HG02938 (cell line): ENCODE measurements at regions not wholly inside any gene's neighbourhood (a gene's known extent, or its start where the extent isn't known, plus 50 kb on each side); places are given as distances from the start of the nearest gene placed in this dataset.
A peak's percentile ranks its signal among the peaks of the same experiment; 100 is the strongest.
"Not testable (repeated sequence)": the region's sequence is repeated elsewhere in the genome, so short reads cannot be mapped to it uniquely, and the experiment has no call there.

ENCODE experiments used
- ATAC-seq: cut with Tn5 transposase; IDR thresholded peaks from one replicate; pipeline ENCODE4 v1.9.1; 2021; ENCODE audit warnings: mild to moderate bottlenecking, moderate library complexity; ENCODE audit not compliant: unreplicated experiment

- ATAC-seq, result no peak
Measured at GRCh38 chrX:121407627-121408026, 360.2 kb downstream of the GLUD2 start.

GRCh38 chrX:121431514-121431913 lies 384.1 kb downstream of the GLUD2 start:
- ATAC-seq, result not testable (repeated sequence)

- ATAC-seq, result no peak
Measured at GRCh38 chrX:121433289-121433688, 385.9 kb downstream of the GLUD2 start.

DNA sequence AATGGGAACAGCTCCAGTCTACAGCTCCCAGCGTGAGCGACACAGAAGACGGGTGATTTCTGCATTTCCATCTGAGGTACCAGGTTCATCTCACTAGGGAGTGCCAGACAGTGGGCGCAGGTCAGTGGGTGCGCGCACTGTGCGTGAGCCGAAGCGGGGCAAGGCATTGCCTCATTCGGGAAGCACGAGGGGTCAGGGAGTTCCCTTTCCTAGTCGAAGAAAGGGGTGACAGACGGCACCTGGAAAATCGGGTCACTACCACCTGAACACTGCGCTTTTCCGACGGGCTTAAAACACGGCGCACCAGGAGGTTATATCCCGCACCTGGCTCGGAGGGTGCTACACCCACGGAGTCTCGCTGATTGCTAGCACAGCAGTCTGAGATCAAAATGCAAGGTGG lies 390.3 kb downstream of the GLUD2 start:
- ATAC-seq, result not testable (repeated sequence)

DNA sequence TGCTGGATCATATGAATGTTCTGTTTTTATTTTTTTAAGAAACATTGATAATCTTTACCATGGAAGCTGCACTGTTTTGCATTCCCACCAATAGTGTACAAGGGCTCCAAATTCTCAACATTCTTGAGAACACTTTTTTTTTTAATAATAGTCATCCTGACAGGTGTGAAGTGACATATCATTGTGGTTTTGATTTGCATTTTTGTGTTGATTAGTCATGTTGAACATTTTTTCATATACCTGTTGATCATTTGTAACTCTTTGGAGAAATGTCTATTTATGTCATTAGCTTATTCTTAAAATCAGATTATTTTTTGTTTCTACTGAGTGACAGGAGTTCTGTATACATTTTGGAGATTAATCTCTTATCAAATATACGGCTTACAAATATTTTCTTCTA lies 408.5 kb downstream of the GLUD2 start:
- peak; percentile 44 for ATAC-seq

GRCh38 chrX:121456315-121456714 lies 408.9 kb downstream of the GLUD2 start:
- ATAC-seq, result peak; percentile 88

DNA sequence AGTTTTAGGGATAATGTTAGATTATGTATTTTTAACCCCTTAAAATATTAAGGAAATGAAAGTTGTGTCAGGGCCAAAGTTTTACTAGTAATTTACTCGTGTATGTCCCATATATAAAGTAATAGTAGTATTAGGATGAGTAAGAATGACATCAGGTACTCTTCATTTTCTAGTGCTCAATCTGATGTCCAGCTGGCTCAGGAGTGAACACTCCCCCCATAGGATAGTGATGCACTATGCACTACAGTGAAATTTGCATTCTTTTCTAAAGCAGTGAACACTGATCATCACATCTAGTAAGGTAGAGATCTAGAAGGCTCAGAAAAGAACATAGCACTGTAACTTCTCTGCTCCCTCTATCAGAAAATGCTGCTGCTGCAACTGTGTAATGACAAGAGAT lies 409.7 kb downstream of the GLUD2 start:
- ATAC-seq, result peak; percentile 63

DNA sequence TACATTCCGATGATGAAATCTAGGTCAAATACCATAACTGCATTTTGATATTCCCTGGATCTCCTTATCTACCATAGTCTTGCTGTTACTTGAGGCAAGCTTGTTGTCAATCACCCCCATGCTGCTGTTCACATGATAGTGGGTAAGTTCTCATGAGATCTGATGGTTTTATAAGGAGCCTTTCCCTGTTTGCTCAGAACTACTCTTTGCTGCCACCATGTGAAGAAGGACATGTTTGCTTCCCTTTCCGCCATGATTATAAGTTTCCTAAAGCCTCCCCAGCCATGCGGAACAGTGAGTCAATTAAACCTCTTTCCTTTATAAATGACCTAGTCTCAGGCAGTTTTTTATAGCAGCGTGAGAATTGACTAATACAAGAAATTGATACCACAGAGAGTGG lies 432.0 kb downstream of the GLUD2 start:
- no peak for ATAC-seq

DNA sequence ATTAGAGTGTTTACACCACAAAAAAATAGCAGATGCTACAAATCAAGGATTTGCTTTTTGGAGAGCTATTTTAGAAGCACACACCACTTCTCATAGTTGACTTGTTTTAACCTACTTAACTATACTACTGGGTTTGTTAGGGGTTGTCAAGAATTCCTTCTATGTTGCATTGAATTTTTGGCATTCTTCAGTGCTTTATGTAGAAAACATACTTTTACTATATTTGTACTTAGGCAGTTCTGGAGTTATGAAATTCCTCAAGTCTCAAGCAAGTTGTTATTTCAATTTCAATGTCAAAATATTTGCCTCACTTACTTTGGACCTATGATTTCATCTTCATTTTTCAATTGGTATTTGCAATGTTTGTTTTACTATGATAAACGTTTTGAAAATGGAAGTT lies 449.6 kb downstream of the GLUD2 start:
- no peak for ATAC-seq

- ATAC-seq, result no peak
Measured at GRCh38 chrX:121504153-121504552, 456.7 kb downstream of the GLUD2 start.

DNA sequence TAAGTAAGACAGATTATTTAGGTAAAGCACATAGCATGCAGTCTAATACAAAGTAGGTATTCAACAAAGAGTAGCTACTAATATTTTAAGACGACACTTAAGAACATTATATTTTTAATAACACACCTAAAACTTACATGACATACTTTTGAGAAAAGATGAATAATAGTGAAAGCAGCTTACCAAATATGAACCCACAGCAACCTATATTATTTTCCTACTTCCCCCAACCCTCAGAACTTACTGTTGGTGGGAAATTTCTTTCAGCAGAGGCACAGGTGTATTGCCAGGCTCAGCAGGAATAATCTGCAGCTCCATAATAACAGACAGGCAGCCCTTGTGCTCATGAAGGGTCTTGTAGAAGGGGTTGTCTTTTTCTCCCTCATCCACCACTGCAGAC lies 498.9 kb downstream of the GLUD2 start:
- no peak for ATAC-seq

- no peak for ATAC-seq
Measured at GRCh38 chrX:121558886-121559285, 511.5 kb downstream of the GLUD2 start.

DNA sequence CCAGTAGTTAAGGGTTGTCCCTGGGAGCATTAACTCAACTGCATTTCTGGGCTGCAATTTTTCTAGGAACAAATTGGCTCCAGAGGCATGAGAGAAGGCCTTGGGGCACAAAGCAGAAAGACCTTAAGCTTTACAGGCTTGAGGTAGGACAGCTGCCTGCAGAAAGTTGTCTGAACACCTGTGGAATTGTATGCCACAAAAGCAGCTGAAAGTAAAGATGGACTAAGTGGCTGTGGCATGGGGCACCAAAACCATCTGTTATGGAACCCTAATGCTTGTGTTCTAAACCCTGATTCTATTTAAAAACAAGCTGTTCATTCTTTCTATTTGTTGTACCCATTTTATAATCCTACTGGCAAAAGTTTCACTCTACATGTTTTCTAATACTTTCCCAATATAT lies 515.2 kb downstream of the GLUD2 start:
- no peak for ATAC-seq

DNA sequence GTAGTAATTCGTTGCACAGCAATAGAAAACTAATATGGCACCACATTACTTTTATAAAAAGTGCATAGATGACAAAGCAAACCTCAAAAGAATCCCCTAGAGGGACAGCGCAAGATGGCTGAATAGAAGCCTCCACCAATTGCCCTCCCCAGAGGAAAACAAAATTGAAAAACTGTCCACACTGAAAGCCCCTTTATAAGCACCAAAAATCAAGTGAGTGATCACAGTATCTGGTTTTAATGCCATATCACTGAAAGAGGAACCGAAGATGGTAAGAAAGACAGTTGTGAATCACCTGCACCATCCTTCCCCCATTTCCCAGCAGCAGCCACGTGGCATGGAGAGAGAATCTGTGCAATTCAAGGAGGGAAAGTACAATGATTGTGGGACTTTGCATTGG lies 522.2 kb downstream of the GLUD2 start:
- peak; percentile 81 for ATAC-seq

GRCh38 chrX:121570072-121570841 lies 522.8 kb downstream of the GLUD2 start:
- peak; percentile 72 for ATAC-seq

DNA sequence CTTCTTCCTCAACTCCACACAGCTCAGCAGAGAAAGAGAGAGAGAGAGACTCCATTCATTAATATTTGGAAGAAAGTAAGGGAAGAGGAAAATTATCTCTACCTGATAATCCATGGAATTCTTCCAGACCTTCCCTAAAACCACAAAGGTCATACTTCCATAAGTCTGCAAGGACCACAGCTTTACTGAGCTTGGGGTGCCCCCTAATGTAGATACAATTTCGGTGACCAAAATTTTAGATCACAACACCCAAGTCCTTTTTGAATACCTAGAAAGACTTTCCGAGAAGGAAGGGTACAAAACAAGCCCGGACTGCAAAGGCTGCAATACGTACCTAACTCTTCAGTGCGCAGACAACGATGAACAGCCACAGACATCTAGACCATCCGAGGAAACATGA lies 523.9 kb downstream of the GLUD2 start:
- no peak for ATAC-seq

DNA sequence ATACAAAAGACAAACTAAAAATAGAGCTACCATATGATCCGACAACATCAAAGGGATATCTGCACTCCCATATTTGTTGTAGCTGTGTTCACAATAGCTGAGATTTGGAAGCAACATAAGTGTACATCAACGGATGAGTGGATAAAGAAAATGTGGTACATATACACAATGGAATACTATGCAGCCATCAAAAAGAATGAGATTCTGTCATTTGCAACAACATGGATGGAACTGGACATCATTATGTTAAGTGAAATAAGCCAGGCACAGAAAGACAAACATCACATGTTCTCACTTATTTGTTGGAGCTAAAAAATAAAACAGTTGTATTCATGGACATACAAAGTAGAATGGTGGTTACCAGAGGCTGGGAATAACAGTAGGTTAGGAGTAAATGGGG lies 527.0 kb downstream of the GLUD2 start:
- not testable (repeated sequence) for ATAC-seq

- peak; percentile 49 for ATAC-seq
Measured at GRCh38 chrX:121579016-121579760, 531.8 kb downstream of the GLUD2 start.

- no peak for ATAC-seq
Measured at GRCh38 chrX:121581885-121582284, 534.5 kb downstream of the GLUD2 start.

- no peak for ATAC-seq
Measured at GRCh38 chrX:121585626-121586025, 538.2 kb downstream of the GLUD2 start.

GRCh38 chrX:121592884-121593283 lies 545.5 kb downstream of the GLUD2 start:
- no peak for ATAC-seq

GRCh38 chrX:121598356-121598755 lies 550.9 kb downstream of the GLUD2 start:
- no peak for ATAC-seq
